ENCODE measurements at regions not wholly inside any gene's neighbourhood (a gene's known extent, or its start where the extent isn't known, plus 50 kb on each side); places are given as distances from the start of the nearest gene placed in this dataset.

- Histone ChIP-seq H3K4me3 (ENCODE audit: low read depth, low read length) (no peak overlapping the region), H3K4me1 (ENCODE audit: control insufficient read depth, insufficient read depth, low read length) (no peaks in the 10 kb centered on the region), H3K36me3 (ENCODE audit: control insufficient read depth in 2 of 2, insufficient read depth in 1 of 2, low read length in 2 of 2) (no peaks in the 10 kb centered on the region), H3K9me3 (ENCODE audit: control insufficient read depth, insufficient read depth, low read depth, low read length) (no peaks in the 10 kb centered on the region), H3K27ac (ENCODE audit: extremely low read depth, low read depth, low read length) (no peak overlapping the region)
- TF ChIP-seq ZFP3 (tag by site-specific recombination; IDR thresholded peaks at IDR 0.05; ENCODE audit: low read depth) (no peak), HIC1 (tag by site-specific recombination; IDR thresholded peaks at IDR 0.05) (no peak), ZNF530 (tag by site-specific recombination; IDR thresholded peaks at IDR 0.05; ENCODE audit: low read depth) (no peak), PATZ1 (tag by site-specific recombination; IDR thresholded peaks at IDR 0.05) (no peak), MZF1 (tag by site-specific recombination; IDR thresholded peaks at IDR 0.05; ENCODE audit: borderline replicate concordance) (no peak), TSHZ1 (tag by site-specific recombination; IDR thresholded peaks at IDR 0.05; ENCODE audit: borderline replicate concordance) (no peak), ZNF10 (tag by site-specific recombination; IDR thresholded peaks at IDR 0.05) (no peak), ZSCAN5A (tag by site-specific recombination; IDR thresholded peaks at IDR 0.05) (no peak), ZNF664 (tag by site-specific recombination; IDR thresholded peaks at IDR 0.05) (no peak), ZSCAN30 (tag by site-specific recombination; IDR thresholded peaks at IDR 0.05) (no peak), ZNF561 (tag by site-specific recombination; IDR thresholded peaks at IDR 0.05; ENCODE audit: borderline replicate concordance) (no peak)
- ChIA-PET POLR2A (no interaction called here), CTCF (interaction anchor here (1.0 to 1.1 kb wide), 2 partner anchors 14 to 21 kb away, joined by 3 read pairs; no protein-coding TSS in a partner anchor)
These were observed 102.9 kb downstream of the RPS29 start for GRCh38 chr14:49483268-49483667.

- H3K9me3 ChIP-seq (ENCODE audit: control insufficient read depth, insufficient read depth, low read depth, low read length) = no peaks in the 10 kb centered on the region
- H3K36me3 ChIP-seq (ENCODE audit: control insufficient read depth in 2 of 2, insufficient read depth in 1 of 2, low read length in 2 of 2) = no peaks in the 10 kb centered on the region
- no peaks in the 10 kb centered on the region for H3K4me1 ChIP-seq (ENCODE audit: control insufficient read depth, insufficient read depth, low read length)
- POLR2A ChIA-PET = no interaction called here
- CTCF ChIA-PET = interaction anchor here (0.8 to 1.9 kb wide), 4 partner anchors 17 to 106 kb away, joined by 5 to 12 read pairs (median 6); no protein-coding TSS in a partner anchor
- H3K4me3 ChIP-seq (ENCODE audit: low read depth, low read length) = no peak overlapping the region
- H3K27ac ChIP-seq (ENCODE audit: extremely low read depth, low read depth, low read length) = no peak overlapping the region
- TF ChIP-seq KLF1 (tag by site-specific recombination; IDR thresholded peaks at IDR 0.05) = no peak
- peak; percentile 14 for TF ChIP-seq SETDB1 (IDR thresholded peaks at IDR 0.05; ENCODE audit: insufficient read length, low read length)
- TF ChIP-seq ZFHX2 (tag by site-specific recombination; conservative IDR thresholded peaks at IDR 0.05) = no peak
- TF ChIP-seq ZNF610 (tag by site-specific recombination; IDR thresholded peaks at IDR 0.05; ENCODE audit: borderline replicate concordance) = no peak
- no peak for TF ChIP-seq ZNF48 (tag by site-specific recombination; IDR thresholded peaks at IDR 0.05)
- no peak for TF ChIP-seq ZNF561 (tag by site-specific recombination; IDR thresholded peaks at IDR 0.05; ENCODE audit: borderline replicate concordance)
- TF ChIP-seq ZNF211 (tag by site-specific recombination; IDR thresholded peaks at IDR 0.05; ENCODE audit: low read depth) = no peak
- no peak for TF ChIP-seq ZNF202 (tag by site-specific recombination; IDR thresholded peaks at IDR 0.05; ENCODE audit: borderline replicate concordance)
These were observed 105.1 kb downstream of the RPS29 start for GRCh38 chr14:49480979-49481498.
